HG03280 (cell line): ENCODE measurements at regions not wholly inside any gene's neighbourhood (a gene's known extent, or its start where the extent isn't known, plus 50 kb on each side); places are given as distances from the start of the nearest gene placed in this dataset.
"Not testable (repeated sequence)": the region's sequence is repeated elsewhere in the genome, so short reads cannot be mapped to it uniquely, and the experiment has no call there.

Experiments used
- ATAC-seq: cut with Tn5 transposase; IDR thresholded peaks from one replicate; pipeline ENCODE4 v1.9.1; 2021; ENCODE audit warnings: mild to moderate bottlenecking, moderate library complexity; ENCODE audit not compliant: unreplicated experiment

DNA sequence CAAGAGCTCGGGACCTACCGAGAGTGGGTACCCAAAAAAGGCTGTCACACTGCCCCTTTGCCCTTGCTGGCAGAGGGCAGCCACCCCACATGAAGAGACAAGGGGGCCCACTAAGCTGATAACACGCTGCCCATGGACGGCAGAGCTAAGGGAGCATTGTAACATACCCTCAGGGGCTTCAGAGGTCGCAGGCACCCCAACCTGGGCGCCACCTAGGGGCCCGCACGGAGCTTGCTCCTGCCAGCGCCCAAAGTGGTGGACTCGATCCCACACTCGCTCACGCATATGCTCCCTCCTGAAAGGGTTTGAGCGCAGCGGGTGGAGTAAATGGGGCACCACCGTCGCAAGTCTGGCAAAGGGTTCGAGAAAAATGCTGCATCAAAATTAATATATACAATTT, 975.4 kb downstream of the ZPLD1 start:
- no peak for ATAC-seq

DNA sequence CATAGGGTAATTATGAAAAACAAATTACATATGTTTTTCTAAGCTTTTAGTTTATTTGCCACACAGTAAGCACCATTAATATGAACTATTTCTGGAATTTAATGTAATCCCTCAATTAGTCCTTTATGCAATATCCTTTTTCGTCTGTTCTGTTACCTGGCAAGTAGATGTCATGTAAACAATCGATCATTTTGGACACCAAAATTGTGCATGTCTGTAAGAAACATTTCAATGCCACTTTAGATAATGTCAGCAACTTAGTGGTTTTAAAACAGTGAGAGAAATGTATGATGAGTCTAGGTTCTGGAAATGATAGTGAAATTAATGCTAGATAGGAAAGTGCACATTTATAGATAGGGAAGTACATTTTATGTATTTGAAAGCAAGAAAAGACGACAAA, 986.6 kb downstream of the ZPLD1 start:
- ATAC-seq = no peak

DNA sequence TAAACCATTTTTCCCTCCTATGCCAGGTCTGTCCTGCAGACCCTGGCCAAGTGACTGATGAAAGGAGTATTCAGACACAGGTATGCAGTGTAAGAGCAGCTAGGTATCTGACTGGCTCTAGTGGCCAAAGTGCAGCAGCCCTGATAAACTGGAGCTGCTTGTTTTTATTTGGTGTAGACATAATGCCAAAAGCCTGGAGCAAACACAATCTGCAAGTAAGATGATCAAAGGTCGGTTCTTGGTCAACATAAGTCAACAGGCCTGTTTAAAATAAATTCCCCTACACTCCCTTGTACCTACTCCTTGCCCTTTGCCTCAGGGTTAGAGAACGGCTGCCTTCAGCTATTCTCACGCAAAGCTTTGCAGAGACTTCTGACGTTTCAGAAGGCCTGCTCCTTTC, 1003.1 kb downstream of the ZPLD1 start:
- ATAC-seq = no peak

DNA sequence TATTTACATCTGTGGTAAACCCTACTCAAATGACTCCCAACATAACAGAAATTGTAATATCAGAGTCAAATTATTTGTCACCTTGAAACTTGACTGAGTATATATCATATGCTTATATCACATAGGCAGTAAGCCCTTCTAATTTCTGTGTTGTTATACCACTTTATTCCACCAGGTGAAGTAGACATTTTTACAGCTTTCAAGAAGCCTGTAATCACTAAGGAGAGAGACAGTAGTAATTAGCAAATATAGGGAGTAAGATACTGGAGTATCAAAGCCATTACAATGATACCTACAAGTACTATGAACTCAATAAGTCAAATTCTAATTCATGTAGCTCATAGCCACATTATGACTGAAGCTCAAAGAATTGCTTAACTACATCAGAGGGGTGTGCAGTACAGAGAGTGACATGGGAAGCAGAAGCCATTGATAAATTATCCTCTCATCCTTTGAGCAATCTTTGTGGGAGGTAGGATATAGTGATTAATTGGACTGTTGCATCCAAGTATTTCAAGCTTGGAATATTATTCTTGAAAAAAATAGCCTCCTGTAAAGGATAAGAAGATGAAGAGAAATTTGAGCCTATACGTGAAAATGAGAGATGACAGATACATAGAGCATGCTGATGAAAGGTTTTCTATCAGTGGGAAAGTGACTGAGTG, 1005.9 kb downstream of the ZPLD1 start:
- peak; percentile 83 for ATAC-seq

DNA sequence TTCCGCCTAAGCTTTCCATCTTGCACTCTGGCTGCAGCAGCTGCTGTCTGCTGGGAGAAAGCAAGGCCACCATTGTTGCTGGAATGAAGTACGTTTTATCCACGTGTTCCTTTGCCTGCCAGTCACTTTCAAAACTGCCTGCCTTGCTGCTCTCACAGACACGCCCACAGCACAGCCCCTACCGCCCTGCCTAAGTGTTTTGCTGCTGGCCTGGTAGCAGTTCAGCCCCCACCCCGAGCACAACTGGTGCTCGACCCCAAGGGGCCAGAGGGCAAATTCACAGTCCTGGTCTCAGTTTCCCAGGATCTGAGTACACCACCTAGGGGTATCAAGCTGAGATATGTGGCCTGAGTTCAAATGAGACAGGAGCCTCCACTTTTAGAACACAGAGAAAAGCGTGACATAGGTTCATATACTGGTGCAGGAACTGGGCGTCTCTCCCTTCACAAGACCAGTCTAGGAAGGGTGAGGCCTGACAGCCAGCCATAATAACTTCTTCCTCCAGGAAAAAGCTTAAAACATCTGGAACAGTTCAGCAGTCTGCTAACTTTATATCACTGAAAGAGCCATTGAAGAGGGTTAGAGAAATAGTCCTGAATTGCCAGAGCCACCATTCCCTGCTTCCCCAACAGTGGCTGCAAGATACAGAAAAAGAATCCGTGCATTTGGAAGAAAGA, 1012.3 kb downstream of the ZPLD1 start:
- no peak for ATAC-seq

DNA sequence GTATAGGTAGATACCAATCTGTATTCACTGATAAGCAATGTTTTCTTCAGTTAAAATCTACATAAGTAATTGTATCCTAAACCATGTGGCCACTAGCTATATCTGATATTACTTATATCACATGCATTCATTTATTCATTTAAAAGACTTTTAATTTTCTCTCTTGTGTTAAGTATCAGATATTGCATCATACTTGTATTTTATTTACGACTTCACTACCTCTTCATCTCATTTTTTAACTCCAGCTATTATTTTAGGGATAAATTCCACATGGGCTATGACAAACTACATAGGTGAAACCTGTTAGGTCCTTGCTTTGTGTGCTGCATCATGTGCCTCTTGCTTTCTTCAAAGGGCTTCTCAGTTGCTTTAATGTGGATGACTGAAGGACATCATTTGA, 1018.3 kb downstream of the ZPLD1 start:
- ATAC-seq = no peak

DNA sequence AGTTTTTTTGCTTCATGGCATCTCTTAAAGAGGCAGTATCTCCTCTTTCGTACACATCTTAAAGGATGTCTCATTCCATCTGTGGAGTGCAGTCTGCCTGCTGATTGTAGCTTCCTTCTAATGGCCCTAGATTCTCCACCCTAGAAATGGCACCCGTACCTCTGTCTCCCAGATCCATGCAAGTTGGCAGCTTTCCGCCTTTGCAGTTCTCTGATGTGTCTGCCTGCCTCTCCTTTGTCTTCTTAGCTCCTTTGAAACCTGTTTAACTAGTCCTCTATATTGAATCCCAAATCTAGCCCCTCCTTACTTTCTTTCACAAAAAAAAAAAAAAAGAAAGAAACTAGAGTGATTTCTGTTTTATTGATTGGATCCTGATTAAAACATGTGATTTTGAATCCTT, 1025.0 kb downstream of the ZPLD1 start:
- no peak for ATAC-seq

DNA sequence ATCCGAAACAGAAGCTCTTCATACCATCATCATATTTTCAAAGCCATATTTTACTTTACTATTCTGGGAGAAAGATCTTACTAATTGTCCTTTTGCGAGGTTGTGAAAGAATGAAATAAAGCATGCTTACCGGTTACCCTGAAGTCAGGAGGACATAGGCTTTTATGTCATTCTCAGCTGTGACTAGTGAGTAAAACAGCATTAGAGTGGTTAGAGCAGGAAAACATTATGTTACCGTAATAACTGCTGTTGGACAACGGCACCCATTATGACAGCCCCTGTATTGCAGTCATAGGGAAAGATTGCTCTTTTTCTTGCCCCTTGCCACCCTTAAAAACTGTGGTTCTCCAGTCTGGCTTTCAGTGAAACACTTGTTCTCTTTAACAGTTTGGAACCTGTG, 1035.7 kb downstream of the ZPLD1 start:
- no peak for ATAC-seq

DNA sequence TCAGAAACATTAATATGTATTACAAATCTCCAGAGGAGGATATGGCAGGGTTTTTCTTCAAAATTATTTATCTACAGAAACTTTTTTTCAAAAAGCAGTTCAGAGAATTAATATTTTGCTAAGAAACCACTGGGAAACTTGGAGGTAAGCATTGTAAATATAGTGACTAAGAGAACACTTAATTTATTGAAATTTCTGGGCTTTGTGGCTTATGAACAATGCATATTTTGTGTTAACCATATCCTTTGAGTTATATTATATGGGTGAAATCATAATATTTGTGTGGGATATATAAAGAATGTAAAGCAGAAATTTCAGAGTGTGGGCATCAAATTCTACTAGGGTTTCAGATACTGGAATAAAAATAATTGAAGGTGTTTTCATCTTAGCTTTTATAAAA, 1059.2 kb downstream of the ZPLD1 start:
- no peak for ATAC-seq

DNA sequence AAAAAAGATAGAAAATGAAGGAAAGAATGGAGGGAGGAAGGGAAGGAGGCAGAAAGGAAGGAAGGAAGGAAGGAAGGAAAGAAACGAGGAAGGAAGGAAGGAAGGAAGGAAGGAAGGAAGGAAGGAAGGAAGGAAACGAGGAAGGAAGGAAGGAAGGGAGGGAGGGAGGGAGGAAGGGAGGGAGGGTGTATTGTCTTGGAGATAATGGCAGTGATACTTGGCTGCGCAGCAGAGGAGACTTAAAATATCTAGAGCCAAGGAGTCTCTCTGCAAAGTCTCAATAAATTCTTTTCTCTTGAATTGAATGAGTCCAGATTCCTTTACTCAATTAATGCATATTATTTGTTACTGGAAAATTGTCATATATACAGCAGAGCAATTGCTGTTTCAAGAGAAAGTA, 1059.7 kb downstream of the ZPLD1 start:
- no peak for ATAC-seq

DNA sequence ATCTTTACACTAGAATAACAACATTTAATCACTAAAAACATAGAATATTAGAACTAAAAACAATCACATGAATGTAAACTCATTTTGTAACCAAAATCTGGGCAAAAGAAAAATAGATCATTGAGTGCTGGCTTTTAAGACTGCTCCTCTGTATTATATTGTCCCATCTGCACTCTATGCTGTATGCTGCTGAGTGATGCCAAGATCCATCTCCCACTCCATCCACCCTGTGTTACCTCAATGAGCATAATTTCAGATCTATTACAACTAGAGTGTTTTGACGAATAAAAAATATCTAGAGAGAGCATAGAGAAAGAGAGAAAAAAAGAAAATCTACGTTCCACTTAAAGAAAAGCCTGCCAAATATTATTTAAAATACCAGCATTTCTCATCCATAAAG, 1060.4 kb downstream of the ZPLD1 start:
- no peak for ATAC-seq

DNA sequence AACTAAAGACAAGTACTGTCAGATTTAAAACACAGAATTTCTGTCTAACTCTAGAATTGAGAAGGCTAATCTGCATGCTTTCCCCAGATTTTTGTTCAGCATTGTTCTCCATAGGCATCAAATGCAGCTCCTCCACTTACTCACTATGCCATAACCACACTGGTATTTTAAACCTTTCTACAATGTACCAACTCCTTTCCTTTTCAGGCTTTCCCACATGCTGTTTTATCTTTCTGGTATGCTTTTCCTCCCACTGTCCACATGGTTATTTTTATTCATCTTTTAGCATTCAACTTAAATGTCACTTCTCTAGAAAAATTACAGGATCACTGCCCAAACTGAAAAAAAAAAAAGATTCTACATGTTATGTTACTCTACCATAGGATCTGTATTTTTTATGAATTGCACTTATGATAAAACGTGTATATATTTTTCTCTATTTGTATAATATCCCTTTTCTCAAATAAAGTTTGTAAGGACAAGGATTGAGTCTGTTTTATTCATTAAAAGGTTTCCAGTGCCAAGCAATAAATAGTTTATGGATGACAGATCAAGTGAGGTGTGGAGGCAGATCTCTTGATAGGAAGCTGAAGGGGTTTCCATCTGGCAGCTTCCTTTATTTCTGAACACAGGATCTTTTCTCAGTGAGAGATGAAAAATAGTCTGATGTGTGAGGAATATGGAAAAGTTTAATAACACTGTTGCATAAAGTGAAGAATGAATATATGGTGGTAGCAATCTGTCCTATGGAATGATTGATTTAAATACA, 1064.5 kb downstream of the ZPLD1 start:
- ATAC-seq = no peak

DNA sequence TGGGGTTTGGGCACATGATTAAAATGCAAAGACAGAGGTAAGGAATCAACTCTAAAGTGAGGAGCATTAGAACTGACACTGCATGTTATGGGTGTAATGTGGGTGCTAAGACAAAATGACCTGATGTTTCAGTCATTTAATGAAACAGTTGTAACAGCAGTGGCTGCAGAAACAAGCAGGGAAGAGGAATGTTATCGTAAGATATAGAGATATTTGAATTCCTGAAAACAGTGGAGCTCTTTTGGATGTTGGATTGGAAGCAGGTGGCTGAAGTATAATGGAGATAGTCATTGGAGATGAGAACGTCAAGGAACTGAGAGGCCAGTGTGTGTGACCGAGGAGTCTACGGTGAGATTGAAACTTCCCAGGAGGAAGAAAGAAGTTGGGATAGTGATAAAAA, 1065.2 kb downstream of the ZPLD1 start:
- no peak for ATAC-seq

DNA sequence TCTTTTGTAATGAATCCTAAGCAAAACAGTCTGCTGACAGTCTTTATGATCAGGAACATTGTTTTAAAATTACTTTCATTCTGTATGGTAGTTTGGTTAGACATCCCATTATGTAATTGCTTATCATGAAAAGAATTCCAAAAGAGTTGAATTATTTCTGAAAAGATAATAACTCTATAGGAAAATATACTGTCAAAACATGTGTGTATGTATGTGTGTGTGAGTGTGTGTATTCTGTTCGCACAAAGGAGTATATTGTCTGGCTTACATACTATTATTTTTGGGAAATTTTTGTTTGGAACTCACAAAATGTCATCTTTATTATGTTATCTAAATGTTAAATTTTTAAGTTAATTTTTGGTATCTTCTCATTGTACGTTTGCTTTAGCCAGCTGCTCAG, 1075.9 kb downstream of the ZPLD1 start:
- no peak for ATAC-seq

DNA sequence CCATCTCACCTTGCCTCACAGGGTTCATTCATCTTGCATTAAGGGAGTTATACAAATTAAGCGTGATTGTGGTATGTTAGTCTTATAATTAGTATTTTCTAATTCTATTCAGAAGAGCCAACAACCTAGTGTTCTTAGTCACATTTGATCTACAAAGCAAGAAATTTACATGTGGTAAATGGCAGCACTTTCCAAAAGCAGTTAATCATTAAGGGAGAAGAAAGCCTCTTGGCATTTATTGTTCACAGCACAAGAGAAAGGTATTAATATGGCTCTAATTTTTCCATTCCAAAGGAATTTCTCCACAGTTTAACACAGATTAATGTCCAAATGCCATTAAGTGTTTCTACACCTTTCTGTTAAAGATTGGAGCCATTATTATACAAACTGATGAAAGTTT, 1077.1 kb downstream of the ZPLD1 start:
- ATAC-seq = no peak

DNA sequence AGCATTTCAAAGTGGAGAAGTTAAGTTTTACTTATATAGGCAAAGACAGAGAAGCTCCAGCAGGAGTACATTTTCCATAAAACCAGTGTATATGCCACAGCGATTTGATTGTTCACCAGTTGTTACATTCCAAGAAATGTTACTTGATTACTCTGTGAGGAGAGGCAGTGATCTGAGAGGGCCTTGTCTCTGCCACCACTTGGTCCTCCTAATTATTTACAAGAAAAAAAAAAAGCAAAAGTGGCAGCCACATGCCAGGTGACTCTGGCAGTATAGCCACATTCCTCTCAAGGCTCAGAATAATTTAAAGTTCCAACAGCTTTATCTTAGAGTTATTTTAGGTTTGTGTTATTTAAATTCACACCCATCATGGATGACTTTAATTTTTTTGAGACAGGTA, 1077.8 kb downstream of the ZPLD1 start:
- ATAC-seq = no peak

DNA sequence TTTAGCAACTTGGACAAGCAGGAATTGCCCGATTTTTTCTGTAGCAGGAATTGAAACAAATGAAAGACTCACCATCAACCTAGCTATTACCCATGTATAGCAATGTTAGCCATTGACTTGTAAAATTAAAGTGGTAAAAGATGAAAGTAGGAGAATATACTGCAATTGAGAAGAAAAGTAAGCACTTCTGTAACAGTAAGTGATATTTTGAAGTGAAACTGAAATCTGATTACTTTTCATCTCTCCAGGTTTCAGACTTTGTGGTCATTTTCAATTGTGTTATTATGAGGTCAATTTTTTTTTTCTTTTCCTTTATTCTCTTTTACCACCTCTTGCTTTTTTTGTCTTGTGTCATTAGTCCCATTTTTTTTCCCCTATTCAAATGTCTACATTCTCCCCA, 1078.2 kb downstream of the ZPLD1 start:
- ATAC-seq = no peak

DNA sequence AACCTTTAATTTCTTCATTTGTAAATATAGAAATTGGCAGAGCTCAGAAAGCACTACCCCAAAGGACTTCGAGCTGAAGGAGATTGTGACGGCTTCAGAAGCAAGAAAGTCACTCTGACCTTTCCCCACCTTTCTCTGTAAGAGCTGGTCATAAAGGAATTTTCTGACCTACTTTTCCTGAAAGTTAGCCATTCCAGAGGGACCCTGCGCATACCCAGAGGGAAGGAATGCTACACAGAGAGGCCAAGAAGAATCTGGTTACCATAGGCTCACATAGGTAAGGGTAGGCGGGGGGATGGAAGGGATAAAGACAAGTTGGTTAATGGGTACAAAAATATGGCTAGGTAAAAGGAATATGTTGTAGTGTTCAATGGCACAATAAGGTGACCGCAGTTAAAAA, 1080.3 kb downstream of the ZPLD1 start:
- ATAC-seq = no peak

DNA sequence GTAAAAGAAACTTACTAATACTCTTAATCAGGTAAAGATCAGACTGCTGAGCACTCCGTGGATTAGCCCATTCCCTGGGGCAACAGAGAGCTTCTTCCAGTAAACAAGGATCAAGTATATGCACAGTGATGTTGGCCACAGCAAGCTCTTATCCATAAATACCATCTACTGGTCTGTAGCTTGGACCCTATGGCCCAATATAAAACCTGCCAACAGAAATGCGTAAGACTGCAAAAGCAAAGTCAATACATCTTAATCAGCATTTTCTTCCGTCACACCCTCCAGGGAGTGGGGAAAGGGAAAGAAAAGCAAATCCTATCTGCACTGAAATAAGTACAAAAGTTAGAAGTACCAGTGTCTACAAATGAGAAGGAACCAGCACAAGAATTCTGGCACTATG, 1082.1 kb downstream of the ZPLD1 start:
- no peak for ATAC-seq

DNA sequence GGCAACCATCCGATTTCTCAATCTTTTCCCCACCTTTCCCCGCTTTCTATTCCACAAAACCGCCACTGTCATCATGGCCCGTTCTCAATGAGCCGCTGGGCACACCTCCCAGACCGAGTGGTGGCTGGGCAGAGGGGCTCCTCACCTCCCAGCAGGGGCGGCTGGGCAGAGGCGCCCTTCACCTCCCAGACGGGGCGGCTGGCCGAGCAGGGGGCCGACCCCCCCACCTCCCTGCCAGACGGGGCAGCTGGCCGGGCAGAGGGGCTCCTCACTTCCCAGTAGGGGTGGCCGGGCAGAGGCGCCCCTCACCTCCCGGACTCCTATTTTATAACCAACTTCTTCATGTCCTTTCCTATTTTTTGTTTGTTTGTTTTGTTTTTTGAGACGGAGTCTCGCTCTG, 1096.5 kb downstream of the ZPLD1 start:
- not testable (repeated sequence) for ATAC-seq

DNA sequence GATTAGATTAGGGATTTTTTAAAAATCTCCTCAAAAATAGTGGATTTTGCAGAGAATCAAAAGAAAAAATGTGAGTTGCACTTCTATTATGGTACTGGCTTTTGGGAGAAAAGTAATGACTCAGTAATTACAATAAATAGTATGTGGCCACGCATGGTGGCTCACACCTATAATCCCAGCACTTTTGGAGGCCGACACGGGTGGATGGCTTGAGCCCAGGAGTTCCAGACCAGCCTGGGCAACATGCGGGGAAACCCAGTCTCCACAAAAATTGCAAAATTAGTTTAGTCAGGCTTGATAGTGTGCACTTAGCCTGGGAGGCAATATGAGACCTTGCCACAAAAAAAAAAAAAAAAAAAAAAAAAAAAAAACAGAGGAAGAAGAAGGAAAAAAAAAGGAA, 1098.2 kb downstream of the ZPLD1 start:
- no peak for ATAC-seq

DNA sequence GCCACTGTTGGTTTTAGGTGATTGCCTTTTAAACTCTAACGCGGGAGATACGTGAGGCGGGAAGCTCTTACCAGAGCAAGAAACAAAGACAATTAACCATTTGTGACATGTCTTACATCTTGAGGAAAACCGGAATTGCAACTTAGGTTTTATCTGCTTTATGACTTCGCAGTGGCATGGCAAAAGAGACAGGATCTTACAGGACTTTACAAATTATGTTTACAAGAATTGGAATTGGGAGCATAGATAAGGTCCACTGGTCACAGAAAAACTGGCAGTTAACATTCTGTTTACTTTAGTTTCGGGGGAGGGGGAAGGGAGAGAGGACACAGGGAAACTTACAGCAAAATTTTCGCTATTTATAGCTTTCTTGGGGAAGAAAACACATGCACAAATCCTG, 1119.6 kb downstream of the ZPLD1 start:
- no peak for ATAC-seq
